DLD1 (cell line): ENCODE measurements at regions not wholly inside any gene's neighbourhood (a gene's known extent, or its start where the extent isn't known, plus 50 kb on each side); places are given as distances from the start of the nearest gene placed in this dataset.

ENCODE experiments used
- in situ Hi-C: cut with HindIII; loops from 2 replicates; pipeline ENCODE4 v1.10.0; 2017; ENCODE audit warnings: low sequenced_read_pairs

GRCh38 chr4:120434756-120435155 lies 368.1 kb upstream of the MAD2L1 start:
- in situ Hi-C loops, result no loop called here

GRCh38 chr4:120432301-120432860 lies 365.7 kb upstream of the MAD2L1 start:
- in situ Hi-C loops, result no loop called here

- in situ Hi-C loops, result no loop called here
Measured at GRCh38 chr4:120431180-120431579, 364.5 kb upstream of the MAD2L1 start.

GRCh38 chr4:120418146-120418545 lies 351.5 kb upstream of the MAD2L1 start:
- in situ Hi-C loops, result no loop called here

GRCh38 chr4:120415896-120416295 lies 349.2 kb upstream of the MAD2L1 start:
- in situ Hi-C loops, result no loop called here

- in situ Hi-C loops, result no loop called here
Measured at GRCh38 chr4:120406960-120407359, 340.3 kb upstream of the MAD2L1 start.

GRCh38 chr4:120403296-120403695 lies 336.6 kb upstream of the MAD2L1 start:
- in situ Hi-C loops, result no loop called here

- in situ Hi-C loops, result no loop called here
Measured at GRCh38 chr4:120400441-120400840, 333.8 kb upstream of the MAD2L1 start.

- in situ Hi-C loops, result no loop called here
Measured at GRCh38 chr4:120399826-120400225, 333.2 kb upstream of the MAD2L1 start.

- in situ Hi-C loops, result no loop called here
Measured at GRCh38 chr4:120395746-120396145, 329.1 kb upstream of the MAD2L1 start.

- in situ Hi-C loops, result no loop called here
Measured at GRCh38 chr4:120355881-120356280, 289.2 kb upstream of the MAD2L1 start.

GRCh38 chr4:120354381-120354780 lies 287.7 kb upstream of the MAD2L1 start:
- in situ Hi-C loops, result no loop called here

- in situ Hi-C loops, result no loop called here
Measured at GRCh38 chr4:120353235-120353634, 286.6 kb upstream of the MAD2L1 start.

GRCh38 chr4:120352739-120353138 lies 286.1 kb upstream of the MAD2L1 start:
- in situ Hi-C loops, result no loop called here

GRCh38 chr4:120348948-120349347 lies 282.3 kb upstream of the MAD2L1 start:
- in situ Hi-C loops, result no loop called here

- in situ Hi-C loops, result no loop called here
Measured at GRCh38 chr4:120348521-120348920, 281.9 kb upstream of the MAD2L1 start.

GRCh38 chr4:120331486-120332370 lies 265.1 kb upstream of the MAD2L1 start:
- in situ Hi-C loops, result no loop called here

- in situ Hi-C loops, result no loop called here
Measured at GRCh38 chr4:120329386-120329785, 262.7 kb upstream of the MAD2L1 start.

- in situ Hi-C loops, result no loop called here
Measured at GRCh38 chr4:120327276-120327675, 260.6 kb upstream of the MAD2L1 start.

- in situ Hi-C loops, result no loop called here
Measured at GRCh38 chr4:120319046-120319767, 252.6 kb upstream of the MAD2L1 start.

GRCh38 chr4:120318196-120318846 lies 251.7 kb upstream of the MAD2L1 start:
- in situ Hi-C loops, result no loop called here
